Endothelial cell of umbilical vein (primary cell): ENCODE measurements at regions not wholly inside any gene's neighbourhood (a gene's known extent, or its start where the extent isn't known, plus 50 kb on each side); places are given as distances from the start of the nearest gene placed in this dataset.

Experiments
- CTCF ChIP-seq, 2 donors: IDR thresholded peaks; 1 replicate in 1 of 2; 2 replicates in 1 of 2; pipeline ENCODE4 v1.5.1; 2011; ENCODE audit warnings: low read length in 2 of 2, mild to moderate bottlenecking in 2 of 2, moderate library complexity in 2 of 2, control low read depth in 1 of 2, inconsistent platforms in 1 of 2, low read depth in 1 of 2; ENCODE audit not compliant: insufficient read depth in 1 of 2; ENCODE audit errors: extremely low read depth in 1 of 2
- FOS ChIP-seq: IDR thresholded peaks from 2 replicates; pipeline ENCODE4 v1.6.1; 2011; ENCODE audit warnings: mild to moderate bottlenecking, low read length, moderate library complexity, borderline replicate concordance; ENCODE audit not compliant: insufficient read depth
- GATA2 ChIP-seq: IDR thresholded peaks from 2 replicates; pipeline ENCODE4 v1.7.0; 2011; ENCODE audit warnings: low read depth, mild to moderate bottlenecking, moderate library complexity, mixed read lengths, low read length; ENCODE audit not compliant: insufficient read length, insufficient read depth
- MYC ChIP-seq: IDR thresholded peaks from one replicate; pipeline ENCODE4 v1.6.1; 2011; ENCODE audit warnings: mild to moderate bottlenecking, low read depth, low read length
- POLR2A ChIP-seq: IDR thresholded peaks from 2 replicates; pipeline ENCODE4 v1.6.1; 2012; ENCODE audit warnings: low read depth, mild to moderate bottlenecking, control low read depth, low read length
- POLR2AphosphoS5 ChIP-seq: IDR thresholded peaks from 2 replicates; pipeline ENCODE4 v1.6.1; 2012; ENCODE audit warnings: low read depth, mild to moderate bottlenecking, control low read depth, low read length, moderate library complexity; ENCODE audit not compliant: insufficient read depth

DNA sequence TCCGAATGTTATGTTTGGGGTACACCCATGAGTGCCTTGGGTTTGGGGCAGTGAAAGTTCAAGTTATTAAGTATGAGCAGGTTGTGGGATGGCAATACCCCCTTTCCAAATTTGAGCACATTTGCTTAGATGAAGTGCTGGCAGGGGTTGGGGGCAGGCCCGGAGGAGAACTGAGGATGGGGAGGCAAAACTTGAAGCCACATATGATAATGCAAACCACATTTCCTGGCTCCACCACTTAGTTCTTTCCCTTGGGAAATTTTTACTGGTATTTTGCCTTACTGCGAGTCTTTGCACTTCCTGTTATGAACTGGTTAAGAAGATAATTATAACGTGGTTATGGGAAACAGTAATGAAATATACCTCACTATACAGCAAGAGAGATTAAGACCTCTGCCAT, 336.0 kb upstream of the ONECUT1 start:
- TF ChIP-seq CTCF (IDR thresholded peaks at IDR 0.05; ENCODE audit: extremely low read depth in 1 of 2, insufficient read depth in 1 of 2, low read depth in 1 of 2, low read length in 2 of 2) (no peak), FOS (no peak), POLR2AphosphoS5 (no peak), MYC (no peak), POLR2A (no peak), GATA2 (no peak)
